CD4-positive, alpha-beta T cell treated with Interleukin-4 for 4 hours (primary cell): ENCODE measurements at regions not wholly inside any gene's neighbourhood (a gene's known extent, or its start where the extent isn't known, plus 50 kb on each side); places are given as distances from the start of the nearest gene placed in this dataset.

Source experiments
- DNase-seq: peaks from one replicate; pipeline ENCODE4 v3.0.0-alpha.2; 2020

DNA sequence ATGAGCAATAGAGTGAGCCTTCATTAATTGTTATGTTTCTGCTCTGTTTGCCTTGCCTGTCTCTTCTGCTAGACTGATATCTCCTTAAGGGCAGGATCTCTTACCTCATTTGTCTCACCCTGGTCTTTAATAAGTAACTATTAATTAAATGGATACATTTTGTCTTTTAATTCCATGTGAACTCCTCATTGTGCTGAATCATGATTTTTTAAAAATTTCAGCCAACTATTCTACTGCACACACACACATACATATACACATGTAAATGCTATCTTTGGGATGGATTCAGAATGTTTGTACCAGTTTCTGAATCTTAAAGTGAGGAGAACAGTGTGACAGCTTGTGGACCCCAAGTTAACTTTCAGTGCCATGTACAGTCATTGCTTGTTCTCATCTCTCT, 731.1 kb upstream of the MAP3K7 start:
- DNase-seq, result no peak

- no peak for DNase-seq
These were observed 730.5 kb upstream of the MAP3K7 start for GRCh38 chr6:91317247-91317835.

- no peak for DNase-seq
These were observed 723.3 kb upstream of the MAP3K7 start for GRCh38 chr6:91310178-91310577.

DNA sequence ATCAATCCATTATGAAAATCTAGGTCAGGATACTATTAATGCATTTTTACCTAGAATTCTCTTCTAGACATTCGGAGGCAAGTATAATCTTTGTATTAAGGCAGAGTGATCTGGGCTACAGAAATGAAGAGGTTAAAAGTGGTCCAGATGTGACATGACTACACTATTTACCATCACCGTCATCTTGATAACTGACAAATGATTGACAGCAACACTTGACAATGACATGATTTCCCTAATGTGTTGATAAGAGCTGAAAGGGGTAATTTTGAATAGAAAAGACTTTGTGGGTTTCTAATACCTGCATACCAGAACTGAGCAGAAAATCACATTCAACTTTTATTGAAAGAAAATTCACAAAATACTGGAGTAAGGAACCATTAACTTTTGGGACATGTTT, 718.9 kb upstream of the MAP3K7 start:
- no peak for DNase-seq

- DNase-seq, result no peak
These were observed 717.6 kb upstream of the MAP3K7 start for GRCh38 chr6:91304521-91304920.

DNA sequence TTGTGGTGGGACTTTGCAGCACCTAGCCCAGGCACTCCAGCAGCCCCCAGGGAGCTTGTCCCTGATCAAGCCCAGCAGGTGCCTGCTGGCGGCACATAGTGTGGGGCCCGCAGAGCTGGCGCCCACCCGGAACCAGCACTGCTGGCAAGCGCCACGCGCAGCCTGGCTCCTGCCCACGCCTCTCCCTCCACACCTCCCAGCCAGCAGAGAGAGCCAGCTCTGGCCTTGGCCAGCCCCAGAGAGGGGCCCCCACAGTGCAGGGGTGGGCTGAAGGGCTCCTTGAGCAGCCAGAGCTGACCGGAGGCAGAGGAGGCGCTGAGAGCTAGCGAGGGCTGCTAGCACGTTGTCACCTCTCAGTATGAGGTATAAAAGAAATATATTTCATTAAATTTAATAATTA, 716.5 kb upstream of the MAP3K7 start:
- no peak for DNase-seq

DNA sequence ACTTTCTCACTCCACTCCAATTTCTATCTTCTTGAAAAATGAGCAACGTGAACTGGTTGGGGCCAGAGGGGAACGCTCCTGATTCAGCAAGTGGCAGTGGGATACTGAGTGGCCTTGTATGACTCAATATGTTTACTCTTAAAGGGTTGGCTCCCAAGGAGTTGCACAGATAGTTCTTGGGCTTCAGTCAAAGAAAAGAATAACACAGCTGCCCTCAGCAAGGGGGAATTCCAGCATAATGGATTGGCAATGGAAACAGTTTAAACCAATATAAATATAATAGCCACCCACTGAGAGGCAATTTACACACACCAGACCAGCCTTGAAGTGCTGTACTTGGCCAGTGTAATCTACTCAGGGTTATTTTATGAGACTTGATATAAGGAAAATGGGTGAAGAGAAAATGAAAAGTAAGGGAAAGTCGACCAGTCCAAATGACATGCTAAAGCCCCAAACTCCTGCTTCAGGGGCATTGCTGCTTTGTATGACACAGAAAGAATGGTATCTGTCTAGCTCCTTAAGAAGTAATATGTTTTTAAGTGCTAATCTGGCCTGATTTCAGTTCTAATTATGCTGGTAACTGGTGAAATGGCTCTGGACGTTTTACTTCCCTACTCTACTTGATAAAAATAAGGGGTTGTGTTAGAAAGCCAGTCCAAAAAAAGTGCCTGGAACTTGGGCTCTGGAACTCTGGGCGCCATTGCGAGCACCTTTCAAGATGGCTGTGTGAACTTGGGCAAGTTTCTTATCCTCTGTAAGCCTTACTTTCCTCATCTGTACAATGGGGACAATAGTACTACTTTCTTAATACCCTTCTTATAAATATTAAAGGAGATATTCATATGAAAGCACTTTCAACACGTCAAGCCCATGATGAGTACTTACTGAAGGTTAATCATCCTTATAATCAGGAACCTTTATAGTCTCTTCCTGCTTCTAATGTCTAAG, 712.9 kb upstream of the MAP3K7 start:
- DNase-seq, result no peak

DNA sequence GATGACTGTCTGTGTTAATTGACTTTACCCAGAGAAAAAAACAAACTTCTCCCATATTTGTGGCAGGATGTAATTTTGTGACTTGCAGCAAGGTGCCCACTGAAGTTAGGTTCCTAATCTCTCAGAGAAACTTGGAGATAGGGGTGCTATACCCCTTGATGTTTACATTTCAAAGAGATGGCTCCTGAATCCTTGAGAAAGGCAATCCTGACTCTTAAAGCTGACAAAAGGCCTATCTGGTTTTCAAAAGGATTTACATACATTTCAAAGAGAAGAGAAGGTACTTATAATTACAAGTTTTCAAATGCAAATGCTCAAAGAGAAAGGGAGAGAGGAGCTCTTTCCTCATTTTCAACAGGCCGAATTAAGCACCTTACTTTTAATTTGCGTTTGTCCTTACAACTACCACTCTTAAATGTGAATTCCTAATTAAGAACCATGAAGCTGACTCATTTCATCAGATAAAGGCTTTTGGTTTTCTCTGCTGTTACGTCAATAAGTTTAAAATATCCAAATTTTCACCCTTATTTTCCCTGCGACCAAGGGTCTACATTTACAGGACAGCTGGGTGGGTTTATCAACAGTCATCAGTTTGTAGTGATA, 711.8 kb upstream of the MAP3K7 start:
- no peak for DNase-seq

DNA sequence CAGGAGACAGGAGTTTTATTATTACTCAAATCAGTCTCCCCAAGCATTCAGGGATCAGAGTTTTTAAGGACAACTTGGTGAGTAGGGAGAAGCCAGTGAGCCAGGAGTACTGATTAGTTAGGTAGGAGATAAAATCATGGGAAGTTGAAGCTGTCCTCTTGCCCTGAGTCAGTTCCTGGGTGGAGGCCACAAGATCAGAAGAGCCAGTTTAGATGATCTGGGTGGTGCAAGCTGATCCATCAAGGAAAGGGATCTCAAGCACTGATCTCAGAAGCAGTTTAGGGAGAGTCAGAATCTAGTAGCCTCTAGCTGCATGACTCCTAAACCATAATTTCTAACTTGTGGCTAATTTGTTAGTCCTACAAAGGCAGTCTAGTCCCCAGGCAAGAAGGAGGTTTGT, 706.5 kb upstream of the MAP3K7 start:
- no peak for DNase-seq

DNA sequence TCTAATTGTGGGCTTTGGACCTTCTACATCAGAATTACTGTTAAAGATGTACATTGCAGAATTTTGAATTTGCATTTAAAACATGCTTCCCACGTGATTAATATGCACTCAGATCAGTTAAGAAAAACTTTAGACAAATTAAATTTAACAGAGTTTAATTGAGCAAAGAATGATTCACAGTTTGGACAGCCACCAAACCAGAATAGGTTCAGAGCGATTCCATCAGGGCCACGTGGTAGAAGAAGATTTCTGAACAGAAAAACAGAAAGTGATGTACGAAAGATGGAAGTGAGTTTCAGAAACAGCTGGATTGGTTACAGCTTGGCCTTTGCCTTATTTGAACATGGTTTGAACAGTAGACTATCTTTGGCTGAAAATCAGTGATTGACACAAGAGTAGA, 704.2 kb upstream of the MAP3K7 start:
- DNase-seq, result no peak

DNA sequence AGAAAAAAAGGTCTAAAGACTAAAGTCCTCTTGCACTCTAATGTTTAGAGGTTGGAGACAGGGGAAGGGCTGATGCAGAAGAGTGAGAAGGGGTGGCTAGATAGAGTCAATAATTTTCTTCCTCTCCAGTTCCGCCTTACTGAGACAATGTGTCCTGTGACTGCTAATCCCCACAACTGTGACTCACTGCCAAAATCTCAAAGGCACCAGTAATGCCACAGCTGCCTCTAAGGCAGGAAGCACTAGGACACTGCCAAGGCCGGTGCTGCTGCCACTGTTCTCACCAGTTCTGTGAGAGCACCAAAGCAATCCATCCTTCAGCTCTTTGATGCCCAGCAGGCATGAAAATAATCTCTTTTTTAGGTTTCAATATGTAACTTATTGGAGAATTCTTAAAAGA, 701.9 kb upstream of the MAP3K7 start:
- DNase-seq, result no peak

DNA sequence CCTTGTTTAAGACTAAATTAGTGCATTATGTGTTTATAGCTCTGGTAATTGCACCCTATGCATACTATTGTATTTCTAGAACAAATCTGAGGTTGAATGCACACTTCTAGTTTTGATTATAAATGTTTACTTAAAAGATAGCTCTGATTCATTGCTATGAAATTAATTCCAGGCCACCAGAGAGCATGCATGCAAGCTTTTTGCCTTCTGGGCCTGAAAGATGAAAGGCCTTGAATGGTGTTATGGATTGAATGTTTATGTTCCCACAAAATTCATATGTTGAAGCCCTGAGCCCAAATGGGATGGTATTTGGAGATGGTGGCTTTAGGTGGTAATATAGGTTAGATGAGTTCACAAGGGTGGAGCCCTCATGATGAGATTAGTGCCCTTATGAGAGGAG, 695.0 kb upstream of the MAP3K7 start:
- DNase-seq, result no peak

GRCh38 chr6:91280494-91280830, 693.6 kb upstream of the MAP3K7 start:
- DNase-seq, result no peak

DNA sequence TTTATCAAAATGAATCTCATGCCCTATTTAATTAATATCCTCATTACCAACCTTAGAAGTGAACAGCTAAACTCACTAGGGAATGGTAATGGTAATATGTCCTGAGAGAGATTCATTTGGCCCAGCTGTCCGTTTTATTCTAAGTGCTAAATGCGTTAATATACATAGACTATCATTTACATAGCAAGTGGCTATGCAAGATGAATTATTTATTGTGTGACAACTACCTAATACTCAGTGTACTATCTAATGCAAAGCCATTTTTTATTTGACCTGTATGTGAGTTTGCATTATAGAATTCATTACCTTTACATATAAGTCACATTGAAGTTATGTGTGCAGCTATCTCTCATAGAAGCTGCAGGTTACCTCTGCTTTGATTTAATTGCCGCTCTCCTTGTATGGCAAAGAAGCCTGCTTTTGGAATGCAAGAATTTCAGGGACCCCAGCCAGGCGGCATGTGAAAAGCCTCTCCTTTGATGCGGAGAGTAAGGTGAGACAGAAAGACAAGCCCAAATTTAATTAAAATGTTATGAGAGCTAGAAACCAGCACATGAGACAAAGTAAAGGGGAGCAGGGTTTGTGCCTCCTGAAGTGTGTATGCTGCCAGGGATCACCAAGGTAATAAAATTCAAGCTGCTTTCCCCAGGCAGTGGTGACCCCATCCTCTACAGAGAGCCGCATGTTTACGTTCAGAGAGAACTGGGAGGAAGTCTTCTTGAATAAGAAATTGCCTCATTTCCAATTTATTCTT, 693.0 kb upstream of the MAP3K7 start:
- no peak for DNase-seq

GRCh38 chr6:91278416-91278815, 691.5 kb upstream of the MAP3K7 start:
- DNase-seq, result no peak

GRCh38 chr6:91276315-91276714, 689.4 kb upstream of the MAP3K7 start:
- DNase-seq, result no peak

- no peak for DNase-seq
These were observed 686.9 kb upstream of the MAP3K7 start for GRCh38 chr6:91273729-91274128.

GRCh38 chr6:91271807-91272206, 684.9 kb upstream of the MAP3K7 start:
- DNase-seq, result no peak

DNA sequence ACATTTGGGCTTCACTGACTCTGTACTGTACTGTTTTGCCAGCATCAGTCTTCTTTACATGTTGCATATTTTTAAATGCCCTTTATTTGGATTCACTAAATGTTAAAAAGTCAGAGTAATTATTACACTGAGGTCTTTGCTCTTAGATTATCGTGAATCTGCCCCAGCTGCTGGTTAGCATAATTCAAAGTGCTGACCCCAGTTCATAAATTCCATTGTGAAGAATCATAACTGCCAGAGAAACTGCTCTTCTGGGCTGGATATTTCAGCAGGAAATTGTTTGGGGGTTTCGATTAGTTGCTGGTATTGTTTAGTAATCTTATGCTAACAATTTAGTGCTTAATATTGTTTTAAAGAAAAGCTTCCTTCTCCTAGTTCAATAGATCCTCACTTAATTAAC, 682.1 kb upstream of the MAP3K7 start:
- DNase-seq, result no peak

GRCh38 chr6:91267246-91267645, 680.4 kb upstream of the MAP3K7 start:
- no peak for DNase-seq

DNA sequence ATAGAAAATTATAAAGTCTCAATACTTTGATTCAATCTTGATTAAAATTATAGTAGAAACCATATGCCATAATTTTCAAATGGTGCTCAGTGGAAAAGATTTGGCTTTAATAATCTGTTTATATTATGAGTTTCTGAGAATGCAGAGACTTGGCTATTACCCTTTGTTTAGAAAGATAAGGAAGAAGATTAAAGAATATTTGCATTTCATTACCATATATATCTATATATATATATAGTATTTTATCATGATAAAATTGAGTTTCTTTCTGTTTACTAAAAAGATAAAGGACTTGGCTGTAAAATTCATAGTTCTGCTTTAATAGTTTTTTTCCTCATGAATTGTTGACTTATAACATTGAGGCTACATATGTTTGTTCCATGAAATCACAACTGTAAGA, 679.3 kb upstream of the MAP3K7 start:
- DNase-seq, result no peak

DNA sequence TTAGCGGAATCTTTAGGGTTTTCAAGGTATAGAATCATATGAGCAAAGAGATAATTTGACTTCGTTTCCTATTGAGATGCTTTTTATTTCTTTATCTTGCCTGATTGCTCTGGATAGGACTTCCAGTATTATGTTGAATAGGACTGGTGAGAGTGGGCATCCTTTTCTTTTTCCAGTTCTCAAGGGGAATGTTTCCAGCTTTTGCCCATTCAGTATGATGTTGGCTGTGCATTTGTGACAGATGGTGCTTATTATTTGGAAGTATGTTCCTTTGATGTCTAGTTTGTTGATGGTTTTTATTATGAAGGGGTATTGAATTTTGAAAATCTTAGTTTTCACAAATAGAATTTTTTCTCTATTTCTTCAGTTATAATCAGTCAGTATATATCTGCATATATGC, 656.6 kb upstream of the MAP3K7 start:
- DNase-seq, result no peak

DNA sequence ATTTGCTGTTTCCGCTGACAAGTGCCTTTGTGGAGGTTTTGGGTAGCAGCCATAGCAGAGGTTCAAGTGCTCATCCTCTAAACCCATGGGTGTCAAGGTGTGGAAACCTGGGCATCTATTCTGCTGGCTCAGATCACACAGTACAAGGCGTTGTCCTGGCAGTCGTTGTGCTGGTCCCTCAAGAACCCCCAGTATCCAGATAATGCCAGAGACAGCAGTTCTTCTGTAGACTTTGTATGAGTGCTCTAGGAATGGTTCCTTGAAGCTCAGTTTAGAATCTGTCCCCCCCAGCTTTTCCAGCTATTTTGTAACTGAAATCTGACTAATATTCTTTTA, 655.7 kb upstream of the MAP3K7 start:
- no peak for DNase-seq
